ENCODE measurements at regions not wholly inside any gene's neighbourhood (a gene's known extent, or its start where the extent isn't known, plus 50 kb on each side); places are given as distances from the start of the nearest gene placed in this dataset.

- TF ChIP-seq POLR2A (IDR thresholded peaks at IDR 0.05; ENCODE audit: low read length): no peak
- TF ChIP-seq GATA1 (IDR thresholded peaks at IDR 0.05; ENCODE audit: low read depth, low read length): no peak
Measured at GRCh38 chr1:168980180-168980579, 126.3 kb upstream of the ATP1B1 start.
